ENCODE measurements at regions not wholly inside any gene's neighbourhood (a gene's known extent, or its start where the extent isn't known, plus 50 kb on each side); places are given as distances from the start of the nearest gene placed in this dataset.

DNA sequence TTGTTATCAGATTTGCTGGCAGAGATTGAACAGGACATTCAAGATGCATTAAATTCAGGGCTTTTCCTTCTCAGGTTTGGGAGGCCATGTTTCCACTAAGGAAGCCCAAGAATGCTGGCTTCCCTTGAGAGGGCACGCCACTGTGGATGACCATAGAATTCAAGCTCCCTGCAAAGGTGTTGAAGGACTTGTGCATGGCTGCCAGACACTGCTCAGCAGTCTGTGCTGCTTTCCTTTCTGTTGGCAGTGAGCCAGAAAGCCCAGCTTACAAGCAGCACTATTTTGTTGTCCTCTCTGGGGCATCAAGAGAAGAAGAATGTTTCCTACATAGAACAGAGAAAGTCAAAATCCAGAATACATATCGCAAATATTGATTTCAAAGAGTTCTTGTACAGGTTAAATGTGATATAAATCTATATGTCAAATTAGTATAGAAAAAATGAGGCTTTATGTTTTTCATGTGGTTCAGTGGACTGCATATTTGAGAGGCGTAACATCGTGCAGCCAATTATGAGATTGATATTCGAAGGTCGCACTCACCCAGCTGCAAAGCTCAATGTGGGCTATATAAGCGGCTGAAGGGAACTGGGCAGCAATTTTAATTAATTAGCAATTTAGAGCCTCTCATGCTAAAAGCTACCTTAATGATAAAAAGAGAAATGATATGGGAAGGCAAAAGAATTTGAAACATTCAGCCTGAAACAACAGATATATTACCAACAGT is 103.1 kb upstream of the ISL1 start:
- DNase-seq, result no peak

DNA sequence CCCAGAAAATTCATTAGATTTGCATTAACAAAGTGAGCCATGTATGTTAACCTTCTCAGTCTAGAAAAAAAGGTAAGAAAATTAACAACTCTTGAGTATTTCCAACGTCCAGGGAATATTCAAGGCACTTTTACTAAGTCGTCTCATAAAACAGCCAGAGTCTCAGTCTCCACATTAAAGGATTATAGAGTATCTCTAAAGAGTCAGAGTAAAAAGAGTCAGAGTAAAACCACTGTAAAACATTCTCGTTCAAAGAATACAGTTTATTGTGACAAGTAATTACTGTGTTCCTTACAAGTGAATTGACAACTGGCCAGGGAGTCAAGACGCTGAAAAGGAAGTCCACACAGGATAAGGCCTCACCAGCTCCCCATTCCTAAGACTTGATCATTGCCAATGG is 97.2 kb upstream of the ISL1 start:
- DNase-seq, result no peak

DNA sequence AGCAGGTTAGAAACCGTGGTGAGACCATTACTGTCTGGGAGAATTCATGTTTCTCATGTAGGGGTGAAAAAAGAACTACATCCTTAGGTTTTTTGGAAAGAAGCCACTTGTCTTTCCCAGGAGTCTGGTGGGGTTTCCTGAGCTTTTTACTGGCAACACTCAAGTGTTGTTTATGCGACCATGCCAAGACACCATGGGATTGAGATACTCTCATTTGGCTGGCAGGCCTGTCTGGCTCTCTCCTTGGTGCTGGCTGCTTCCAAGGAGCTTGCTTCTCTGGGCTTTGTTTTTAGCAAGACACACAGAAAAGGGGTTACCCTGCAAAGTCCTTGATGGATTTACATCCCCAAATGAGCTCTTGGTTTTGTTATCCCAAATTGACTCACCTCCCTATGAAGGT is 80.9 kb upstream of the ISL1 start:
- no peak for DNase-seq

DNA sequence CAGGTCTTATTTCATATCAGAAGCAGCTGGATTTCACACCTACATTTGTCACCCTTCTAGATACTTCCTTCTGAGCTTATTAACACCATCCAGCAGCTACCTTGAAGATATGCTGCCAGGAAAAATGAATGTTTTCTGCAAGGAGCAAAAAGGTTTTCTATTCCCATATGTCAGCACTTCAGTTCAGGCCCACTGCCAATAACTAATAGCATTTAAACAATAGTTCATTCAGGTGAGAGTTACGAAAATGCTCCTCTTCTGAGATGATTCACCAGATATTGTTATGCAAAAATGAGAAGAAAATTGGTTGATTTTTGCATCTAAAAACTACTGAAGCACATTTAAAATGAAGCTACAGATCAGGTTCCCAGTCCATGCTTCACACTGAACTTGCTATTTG is 56.4 kb upstream of the ISL1 start:
- DNase-seq, result no peak
